IPS-15b (cell line): ENCODE measurements at regions not wholly inside any gene's neighbourhood (a gene's known extent, or its start where the extent isn't known, plus 50 kb on each side); places are given as distances from the start of the nearest gene placed in this dataset.
"Not testable (repeated sequence)": the region's sequence is repeated elsewhere in the genome, so short reads cannot be mapped to it uniquely, and the experiment has no call there.

Source experiments
- H3K27me3 ChIP-seq: one replicate; pipeline ENCODE4 v1.6.1; 2013; ENCODE audit warnings: low read length; ENCODE audit not compliant: control insufficient read depth, insufficient read depth
- H3K36me3 ChIP-seq: one replicate; pipeline ENCODE4 v1.6.1; 2013; ENCODE audit warnings: low read length; ENCODE audit not compliant: control insufficient read depth, insufficient read depth
- H3K4me1 ChIP-seq: one replicate; pipeline ENCODE4 v1.6.1; 2013; ENCODE audit warnings: mild to moderate bottlenecking, low read length; ENCODE audit not compliant: control insufficient read depth, insufficient read depth
- H3K4me3 ChIP-seq: one replicate; pipeline ENCODE4 v1.5.1; 2013; ENCODE audit warnings: low read depth, low read length
- H3K9ac ChIP-seq: one replicate; pipeline ENCODE4 v1.6.1; 2013; ENCODE audit warnings: low read depth, mild to moderate bottlenecking, low read length
- H3K9me3 ChIP-seq: one replicate; pipeline ENCODE4 v1.6.1; 2013; ENCODE audit warnings: mild to moderate bottlenecking, low read length; ENCODE audit not compliant: control insufficient read depth, insufficient read depth

GRCh38 chr12:62028536-62028935, 231.7 kb upstream of the USP15 start:
- no peak overlapping the region for H3K4me3 ChIP-seq
- no peaks in the 10 kb centered on the region for H3K9me3 ChIP-seq
- no peaks in the 10 kb centered on the region for H3K36me3 ChIP-seq
- H3K4me1 ChIP-seq, result no peaks in the 10 kb centered on the region
- H3K27me3 ChIP-seq, result no peaks in the 10 kb centered on the region
- H3K9ac ChIP-seq, result no peak overlapping the region

GRCh38 chr12:62032870-62033269, 227.3 kb upstream of the USP15 start:
- Histone ChIP-seq H3K4me1 (no peaks in the 10 kb centered on the region), H3K9ac (no peak overlapping the region), H3K27me3 (no peaks in the 10 kb centered on the region), H3K36me3 (no peaks in the 10 kb centered on the region), H3K4me3 (no peak overlapping the region), H3K9me3 (no peaks in the 10 kb centered on the region)

- Histone ChIP-seq H3K4me3 (no peak overlapping the region), H3K9me3 (no peaks in the 10 kb centered on the region), H3K36me3 (no peaks in the 10 kb centered on the region), H3K27me3 (no peaks in the 10 kb centered on the region), H3K9ac (no peak overlapping the region), H3K4me1 (no peaks in the 10 kb centered on the region)
These were observed 215.6 kb upstream of the USP15 start for GRCh38 chr12:62044450-62045135.

GRCh38 chr12:62045211-62045610, 215.0 kb upstream of the USP15 start:
- no peaks in the 10 kb centered on the region for H3K4me1 ChIP-seq
- no peak overlapping the region for H3K4me3 ChIP-seq
- no peak overlapping the region for H3K9ac ChIP-seq
- H3K9me3 ChIP-seq, result no peaks in the 10 kb centered on the region
- H3K27me3 ChIP-seq, result no peaks in the 10 kb centered on the region
- H3K36me3 ChIP-seq, result no peaks in the 10 kb centered on the region

- H3K4me3 ChIP-seq, result no peak overlapping the region
- no peaks in the 10 kb centered on the region for H3K36me3 ChIP-seq
- H3K9ac ChIP-seq, result no peak overlapping the region
- H3K4me1 ChIP-seq, result no peaks in the 10 kb centered on the region
- H3K27me3 ChIP-seq, result no peaks in the 10 kb centered on the region
- H3K9me3 ChIP-seq, result no peaks in the 10 kb centered on the region
These were observed 209.4 kb upstream of the USP15 start for GRCh38 chr12:62050785-62051184.

GRCh38 chr12:62069976-62070375, 190.2 kb upstream of the USP15 start:
- no peaks in the 10 kb centered on the region for H3K4me1 ChIP-seq
- H3K4me3 ChIP-seq, result no peak overlapping the region
- H3K27me3 ChIP-seq, result no peaks in the 10 kb centered on the region

GRCh38 chr12:62073236-62073635, 187.0 kb upstream of the USP15 start:
- H3K36me3 ChIP-seq, H3K4me3 ChIP-seq, H3K9me3 ChIP-seq, H3K9ac ChIP-seq, H3K27me3 ChIP-seq, H3K4me1 ChIP-seq: not testable (repeated sequence)

More at GRCh38 chr12:62069976-62070375, 190.2 kb upstream of the USP15 start:
- no peaks in the 10 kb centered on the region for H3K36me3 ChIP-seq
- H3K9ac ChIP-seq, result no peak overlapping the region
- no peaks in the 10 kb centered on the region for H3K9me3 ChIP-seq

- no peaks in the 10 kb centered on the region for H3K9me3 ChIP-seq
- peaks cover 4% of the 10 kb centered on the region for H3K4me1 ChIP-seq
- no peak overlapping the region for H3K9ac ChIP-seq
- H3K4me3 ChIP-seq, result no peak overlapping the region
- H3K27me3 ChIP-seq, result no peaks in the 10 kb centered on the region
- H3K36me3 ChIP-seq, result no peaks in the 10 kb centered on the region
These were observed 184.3 kb upstream of the USP15 start for GRCh38 chr12:62075870-62076269.

GRCh38 chr12:62078020-62078419, 182.2 kb upstream of the USP15 start:
- Histone ChIP-seq H3K4me3 (no peak overlapping the region), H3K36me3 (no peaks in the 10 kb centered on the region), H3K4me1 (peaks cover 4% of the 10 kb centered on the region), H3K9ac (no peak overlapping the region), H3K9me3 (no peaks in the 10 kb centered on the region), H3K27me3 (no peaks in the 10 kb centered on the region)

- H3K36me3 ChIP-seq, result no peaks in the 10 kb centered on the region
- H3K4me1 ChIP-seq, result peaks cover 4% of the 10 kb centered on the region
- H3K9me3 ChIP-seq, result no peaks in the 10 kb centered on the region
- H3K4me3 ChIP-seq, result no peak overlapping the region
- H3K27me3 ChIP-seq, result no peaks in the 10 kb centered on the region
- H3K9ac ChIP-seq, result no peak overlapping the region
These were observed 177.8 kb upstream of the USP15 start for GRCh38 chr12:62082448-62082847.

GRCh38 chr12:62098132-62098531, 162.1 kb upstream of the USP15 start:
- Histone ChIP-seq H3K4me3 (no peak overlapping the region), H3K27me3 (peaks cover 2% of the 10 kb centered on the region), H3K9ac (no peak overlapping the region), H3K36me3 (no peaks in the 10 kb centered on the region), H3K4me1 (peaks cover 5% of the 10 kb centered on the region), H3K9me3 (no peaks in the 10 kb centered on the region)

- Histone ChIP-seq H3K9ac (no peak overlapping the region), H3K4me1 (peaks cover 12% of the 10 kb centered on the region), H3K27me3 (peaks cover 2% of the 10 kb centered on the region), H3K9me3 (no peaks in the 10 kb centered on the region), H3K36me3 (no peaks in the 10 kb centered on the region), H3K4me3 (no peak overlapping the region)
These were observed 156.5 kb upstream of the USP15 start for GRCh38 chr12:62103748-62104147.
